Thyroid gland (tissue), 4 donors: ENCODE measurements at regions not wholly inside any gene's neighbourhood (a gene's known extent, or its start where the extent isn't known, plus 50 kb on each side); places are given as distances from the start of the nearest gene placed in this dataset.

Source experiments
- CTCF ChIP-seq, 6 experiments: fragments of 200-600 bp in 3 of 6; fragments of 450-650 bp in 3 of 6; sonication (generic) in 3 of 6; IDR thresholded peaks; one replicate each; pipeline ENCODE4 v1.5.1; 2016 to 2019; ENCODE audit warnings: antibody characterized with exemption in 6 of 6, mild to moderate bottlenecking in 2 of 6, inconsistent platforms in 1 of 6, moderate library complexity in 1 of 6
- POLR2A ChIP-seq, 2 donors: fragments of 450-650 bp; IDR thresholded peaks; one replicate each; pipeline ENCODE4 v1.6.1; 2017; ENCODE audit warnings: antibody characterized with exemption in 2 of 2, mild to moderate bottlenecking in 2 of 2, moderate library complexity in 1 of 2

GRCh38 chr20:24761220-24762065, 187.6 kb upstream of the CST7 start:
- no peak for TF ChIP-seq CTCF (IDR thresholded peaks at IDR 0.05)
- TF ChIP-seq POLR2A (IDR thresholded peaks at IDR 0.05) = no peak
